H9 (cell line): ENCODE measurements at regions not wholly inside any gene's neighbourhood (a gene's known extent, or its start where the extent isn't known, plus 50 kb on each side); places are given as distances from the start of the nearest gene placed in this dataset.

Experiments
- DNase-seq: peaks from one replicate; pipeline ENCODE4 v3.0.0-alpha.2; 2017
- H2AFZ ChIP-seq: one replicate; pipeline ENCODE4 v1.6.1; 2013; ENCODE audit warnings: mild to moderate bottlenecking, low read length, control low read depth, moderate library complexity
- H2AK5ac ChIP-seq: 2 replicates; pipeline ENCODE4 v1.6.1; 2013; ENCODE audit warnings: low read length, control low read depth, mixed read lengths; ENCODE audit not compliant: insufficient read length
- H2BK120ac ChIP-seq: one replicate; pipeline ENCODE4 v1.6.1; 2013; ENCODE audit warnings: low read depth, mild to moderate bottlenecking, low read length, control low read depth, inconsistent platforms; ENCODE audit not compliant: poor library complexity, severe bottlenecking
- H2BK12ac ChIP-seq: 2 replicates; pipeline ENCODE4 v1.6.1; 2013; ENCODE audit warnings: low read length, control low read depth, mixed read lengths, low read depth; ENCODE audit not compliant: insufficient read length
- H2BK15ac ChIP-seq: 2 replicates; pipeline ENCODE4 v1.6.1; 2013; ENCODE audit warnings: low read depth, low read length, control low read depth
- H2BK20ac ChIP-seq: one replicate; pipeline ENCODE4 v1.6.1; 2013; ENCODE audit warnings: low read depth, mild to moderate bottlenecking, low read length, control low read depth, inconsistent platforms; ENCODE audit not compliant: poor library complexity, severe bottlenecking
- H2BK5ac ChIP-seq: 2 replicates; pipeline ENCODE4 v1.6.1; 2013; ENCODE audit warnings: low read length, control low read depth, mixed read lengths; ENCODE audit not compliant: insufficient read length
- H3K14ac ChIP-seq: 2 replicates; pipeline ENCODE4 v1.6.1; 2013; ENCODE audit warnings: low read length, control low read depth; ENCODE audit not compliant: insufficient read depth
- H3K18ac ChIP-seq: 2 replicates; pipeline ENCODE4 v1.6.1; 2013; ENCODE audit warnings: low read depth, mild to moderate bottlenecking, mixed read lengths, low read length, control low read depth; ENCODE audit not compliant: insufficient read length
- H3K23ac ChIP-seq: 2 replicates; pipeline ENCODE4 v1.6.1; 2013; ENCODE audit warnings: low read length, control low read depth, mixed read lengths, low read depth; ENCODE audit not compliant: insufficient read length
- H3K23me2 ChIP-seq: 2 replicates; pipeline ENCODE4 v1.6.1; 2013; ENCODE audit warnings: low read depth, mild to moderate bottlenecking, mixed read lengths, low read length, control low read depth; ENCODE audit not compliant: insufficient read length, poor library complexity, severe bottlenecking
- H3K27ac ChIP-seq: 2 replicates; pipeline ENCODE4 v1.5.1; 2013; ENCODE audit warnings: low read length, control low read depth, mixed read lengths, low read depth; ENCODE audit not compliant: insufficient read length
- H3K27me3 ChIP-seq: 2 replicates; pipeline ENCODE4 v1.6.1; 2013; ENCODE audit warnings: low read length, control low read depth, inconsistent platforms; ENCODE audit not compliant: insufficient read depth
- H3K4ac ChIP-seq: 2 replicates; pipeline ENCODE4 v1.6.1; 2013; ENCODE audit warnings: low read depth, mild to moderate bottlenecking, control low read depth, inconsistent platforms, low read length, moderate library complexity
- H3K4me1 ChIP-seq: 2 replicates; pipeline ENCODE4 v1.6.1; 2013; ENCODE audit warnings: low read length, control low read depth, inconsistent platforms; ENCODE audit not compliant: insufficient read depth
- H3K4me2 ChIP-seq: 2 replicates; pipeline ENCODE4 v1.6.1; 2013; ENCODE audit warnings: low read length, control low read depth, mixed read lengths; ENCODE audit not compliant: insufficient read length, insufficient read depth
- H3K56ac ChIP-seq: 2 replicates; pipeline ENCODE4 v1.6.1; 2013; ENCODE audit warnings: low read depth, mild to moderate bottlenecking, mixed read lengths, low read length, control low read depth; ENCODE audit not compliant: insufficient read length
- H3K79me1 ChIP-seq: 2 replicates; pipeline ENCODE4 v1.6.1; 2013; ENCODE audit warnings: low read depth, mild to moderate bottlenecking, moderate library complexity, low read length, control low read depth, inconsistent platforms; ENCODE audit not compliant: insufficient read depth, poor library complexity, severe bottlenecking
- H3K79me2 ChIP-seq: 2 replicates; pipeline ENCODE4 v1.6.1; 2013; ENCODE audit warnings: low read length, control low read depth, inconsistent platforms; ENCODE audit not compliant: insufficient read depth
- H3K9ac ChIP-seq: 2 replicates; pipeline ENCODE4 v1.6.1; 2013; ENCODE audit warnings: low read length, control low read depth, mixed read lengths; ENCODE audit not compliant: insufficient read length; ENCODE audit errors: extremely low read depth
- H3K9me3 ChIP-seq: one replicate; pipeline ENCODE4 v1.6.1; 2013; ENCODE audit warnings: low read depth, low read length, inconsistent platforms; ENCODE audit not compliant: control insufficient read depth
- H3T11ph ChIP-seq: one replicate; pipeline ENCODE4 v1.6.1; 2013; ENCODE audit warnings: mild to moderate bottlenecking, low read length, control low read depth, inconsistent platforms
- H4K20me1 ChIP-seq: one replicate; pipeline ENCODE4 v1.6.1; 2013; ENCODE audit not compliant: control insufficient read depth, insufficient read length, insufficient read depth
- H4K5ac ChIP-seq: 2 replicates; pipeline ENCODE4 v1.6.1; 2013; ENCODE audit warnings: low read depth, mild to moderate bottlenecking, mixed read lengths, low read length, control low read depth; ENCODE audit not compliant: insufficient read length
- H4K8ac ChIP-seq: replicated peaks from 2 replicates; pipeline ENCODE4 v1.6.1; 2013; ENCODE audit warnings: low read length, control low read depth, mixed read lengths, low read depth; ENCODE audit not compliant: insufficient read length
- H4K91ac ChIP-seq: 2 replicates; pipeline ENCODE4 v1.6.1; 2013; ENCODE audit warnings: low read depth, mild to moderate bottlenecking, moderate library complexity, mixed read lengths, low read length, control low read depth; ENCODE audit not compliant: insufficient read length
- H3K27ac Mint-ChIP-seq, 3 experiments: 2 replicates in 2 of 3; 3 replicates in 1 of 3; pipeline ENCODE4 v1.8.0; 2020 to 2021; ENCODE audit warnings: mixed read lengths in 3 of 3, mild to moderate bottlenecking in 1 of 3, moderate library complexity in 1 of 3
- H3K27me3 Mint-ChIP-seq: 2 replicates; pipeline ENCODE4 v1.8.0; 2021; ENCODE audit warnings: low read depth, mild to moderate bottlenecking, moderate library complexity, mixed read lengths
- H3K36me3 Mint-ChIP-seq, 3 experiments: 2 replicates in 2 of 3; 3 replicates in 1 of 3; pipeline ENCODE4 v1.8.0; 2020 to 2021; ENCODE audit warnings: low read depth in 3 of 3, mixed read lengths in 3 of 3; ENCODE audit not compliant: insufficient read depth in 1 of 3
- H3K4me1 Mint-ChIP-seq, 2 experiments: 2 replicates each; pipeline ENCODE4 v1.8.0; 2020; ENCODE audit warnings: mixed read lengths in 2 of 2
- H3K4me3 Mint-ChIP-seq, 2 experiments: 2 replicates in 1 of 2; 3 replicates in 1 of 2; pipeline ENCODE4 v1.8.0; 2020 to 2021; ENCODE audit warnings: mild to moderate bottlenecking in 2 of 2, mixed read lengths in 2 of 2, moderate library complexity in 1 of 2
- H3K9me3 Mint-ChIP-seq, 2 experiments: 2 replicates in 1 of 2; 3 replicates in 1 of 2; pipeline ENCODE4 v1.8.0; 2020; ENCODE audit warnings: mild to moderate bottlenecking in 2 of 2, mixed read lengths in 2 of 2, moderate library complexity in 1 of 2
- WGBS: extraction: QIAGEN DNeasy Blood & Tissue Kit; methylation state at CpG from one replicate; pipeline ENCODE4 v1.1.7; 2013; ENCODE audit warnings: missing lambda C conversion rate, low lambda C conversion rate, mixed read lengths; ENCODE audit not compliant: insufficient read length; ENCODE audit errors: extremely low coverage; 5-methylcytosine and 5-hydroxymethylcytosine counted together
- TF ChIP-seq, protein P1 (sequence below): fragments of 200-600 bp; sonication (generic); conservative IDR thresholded peaks from 3 replicates; pipeline ENCODE4 v1.8.0; 2021; ENCODE audit warnings: antibody characterized with exemption, mild to moderate bottlenecking

DNA sequence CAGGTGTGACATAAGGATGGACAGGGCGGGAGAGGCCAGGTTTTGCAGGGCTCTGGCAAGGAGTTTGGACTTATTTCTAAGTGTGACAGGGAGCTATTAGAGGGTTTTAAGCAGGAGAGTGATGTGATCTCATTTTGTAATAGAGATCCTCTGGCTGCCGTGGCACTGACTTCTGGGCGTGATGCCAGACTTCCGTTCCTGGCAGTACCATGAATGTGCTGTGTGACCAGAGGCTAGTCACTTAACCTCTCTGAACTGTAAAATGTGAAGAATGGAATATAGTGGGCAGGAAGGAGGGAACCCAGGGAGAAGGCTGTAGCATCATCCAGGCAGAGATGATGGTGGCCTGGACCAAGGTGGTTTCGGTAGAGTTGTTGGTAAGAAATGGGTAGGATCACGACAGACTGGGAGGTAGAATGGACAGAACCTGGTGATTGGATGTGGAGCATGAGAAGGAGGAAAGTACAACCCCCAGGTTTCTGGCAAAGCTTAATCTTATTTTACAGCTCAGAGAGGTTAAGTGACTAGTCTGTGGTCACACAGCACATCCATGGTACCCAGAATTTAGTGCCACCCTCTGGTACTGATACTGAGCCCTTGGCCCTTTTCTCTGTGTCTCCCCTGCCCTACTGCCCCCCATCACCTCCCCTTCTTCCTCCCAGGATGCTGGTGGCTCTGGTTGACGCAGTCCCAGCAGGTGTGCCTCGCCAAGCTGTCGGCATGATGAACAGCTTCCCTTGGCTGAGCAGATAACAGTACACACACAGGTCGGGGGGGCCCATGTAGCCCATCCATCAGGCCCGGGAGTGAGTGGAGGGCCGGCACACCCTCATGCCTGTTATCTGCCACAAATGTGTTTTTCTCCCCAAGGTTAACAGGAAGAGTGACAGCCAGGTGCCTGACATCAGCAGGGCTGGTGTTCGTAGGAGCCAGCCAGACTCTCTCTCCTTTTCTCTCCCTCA is 52.9 kb upstream of the CTNNBL1 start:
- H3K14ac ChIP-seq, result no peak overlapping the region; the same call in 1 of the 2 replicates
- H3K4me1 ChIP-seq, result no peaks in the 10 kb centered on the region
- Mint-ChIP-seq H3K4me1 (no peaks in the 10 kb centered on the region), H3K36me3 (no peaks in the 10 kb centered on the region), H3K27ac (no peak overlapping the region), H3K4me3 (no peak overlapping the region), H3K9me3 (peaks cover 0 to 2% of the 10 kb centered on the region in 2 experiments; a peak in 2 of 5 replicates), H3K27me3 (peaks cover 28% of the 10 kb centered on the region)
- H3K4me2 ChIP-seq, result no peak overlapping the region
- H3K79me1 ChIP-seq, result no peaks in the 10 kb centered on the region
- no peak overlapping the region for H2BK12ac ChIP-seq
- no peak overlapping the region for H3K27ac ChIP-seq
- H2BK20ac ChIP-seq, result no peak overlapping the region
- no peak overlapping the region for H2AFZ ChIP-seq
- no peak for DNase-seq
- no peaks in the 10 kb centered on the region for H3K9me3 ChIP-seq
- no peak overlapping the region for H3K9ac ChIP-seq
- no peak overlapping the region for H2AK5ac ChIP-seq
- H3K18ac ChIP-seq, result no peak overlapping the region
- H4K5ac ChIP-seq, result no peak overlapping the region
- H3K23me2 ChIP-seq, result no peaks in the 10 kb centered on the region
- no peaks in the 10 kb centered on the region for H3K79me2 ChIP-seq
- no peak overlapping the region for H3K23ac ChIP-seq
- no peak overlapping the region for H2BK120ac ChIP-seq
- H4K8ac ChIP-seq, result no peak overlapping the region
- no peak overlapping the region for H2BK5ac ChIP-seq
- no peak overlapping the region for H4K91ac ChIP-seq
- no peak overlapping the region for H3T11ph ChIP-seq
- TF ChIP-seq, protein P1, sequence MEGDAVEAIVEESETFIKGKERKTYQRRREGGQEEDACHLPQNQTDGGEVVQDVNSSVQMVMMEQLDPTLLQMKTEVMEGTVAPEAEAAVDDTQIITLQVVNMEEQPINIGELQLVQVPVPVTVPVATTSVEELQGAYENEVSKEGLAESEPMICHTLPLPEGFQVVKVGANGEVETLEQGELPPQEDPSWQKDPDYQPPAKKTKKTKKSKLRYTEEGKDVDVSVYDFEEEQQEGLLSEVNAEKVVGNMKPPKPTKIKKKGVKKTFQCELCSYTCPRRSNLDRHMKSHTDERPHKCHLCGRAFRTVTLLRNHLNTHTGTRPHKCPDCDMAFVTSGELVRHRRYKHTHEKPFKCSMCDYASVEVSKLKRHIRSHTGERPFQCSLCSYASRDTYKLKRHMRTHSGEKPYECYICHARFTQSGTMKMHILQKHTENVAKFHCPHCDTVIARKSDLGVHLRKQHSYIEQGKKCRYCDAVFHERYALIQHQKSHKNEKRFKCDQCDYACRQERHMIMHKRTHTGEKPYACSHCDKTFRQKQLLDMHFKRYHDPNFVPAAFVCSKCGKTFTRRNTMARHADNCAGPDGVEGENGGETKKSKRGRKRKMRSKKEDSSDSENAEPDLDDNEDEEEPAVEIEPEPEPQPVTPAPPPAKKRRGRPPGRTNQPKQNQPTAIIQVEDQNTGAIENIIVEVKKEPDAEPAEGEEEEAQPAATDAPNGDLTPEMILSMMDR, result no peak
- no peak overlapping the region for H3K56ac ChIP-seq
- no peak overlapping the region for H2BK15ac ChIP-seq
- no peaks in the 10 kb centered on the region for H4K20me1 ChIP-seq
- no CpG with 5 or more reads among the region's 13 CpGs for WGBS
- H3K4ac ChIP-seq, result no peak overlapping the region
- no peaks in the 10 kb centered on the region; the same call in 1 of the 2 replicates for H3K27me3 ChIP-seq
